SK-N-MC (cell line): ENCODE measurements at regions not wholly inside any gene's neighbourhood (a gene's known extent, or its start where the extent isn't known, plus 50 kb on each side); places are given as distances from the start of the nearest gene placed in this dataset.

Experiments
- DNase-seq: peaks from one replicate; pipeline ENCODE4 v3.0.0-alpha.2; 2011; ENCODE audit warnings: low read depth, low spot score
- H3K27ac ChIP-seq: fragments of 200-600 bp; sonication (generic); 2 replicates; pipeline ENCODE4 v1.5.1; 2016; ENCODE audit warnings: mixed run types
- H3K36me3 ChIP-seq: fragments of 200-600 bp; sonication (generic); 2 replicates; pipeline ENCODE4 v1.6.1; 2017; ENCODE audit warnings: antibody characterized with exemption, low read length, mixed read lengths; ENCODE audit not compliant: insufficient read depth
- H3K4me3 ChIP-seq: fragments of 200-600 bp; sonication (generic); 2 replicates; pipeline ENCODE4 v1.5.1; 2016
- H3K9ac ChIP-seq: fragments of 200-600 bp; sonication (generic); 2 replicates; pipeline ENCODE4 v1.8.0; 2017; ENCODE audit warnings: mixed run types, mixed read lengths; ENCODE audit not compliant: insufficient read length
- H3K9me3 ChIP-seq: fragments of 200-600 bp; sonication (generic); 2 replicates; pipeline ENCODE4 v1.6.1; 2017; ENCODE audit warnings: low read depth, mild to moderate bottlenecking, antibody characterized with exemption, low read length, moderate library complexity, mixed read lengths
- EZH2 ChIP-seq: fragments of 200-600 bp; sonication (generic); IDR thresholded peaks from one replicate; pipeline ENCODE4 v1.6.1; 2017; ENCODE audit warnings: antibody characterized with exemption
- FOXP2 ChIP-seq: optimal IDR thresholded peaks from 2 replicates; pipeline ENCODE3; 2011; ENCODE audit warnings: mild to moderate bottlenecking, moderate library complexity; ENCODE audit not compliant: insufficient read depth; ENCODE audit errors: extremely low read length, control extremely low read depth
- POLR2AphosphoS5 ChIP-seq: IDR thresholded peaks from 2 replicates; pipeline ENCODE4 v1.6.1; 2012; ENCODE audit warnings: mild to moderate bottlenecking, low read depth, low read length, borderline replicate concordance

GRCh38 chr10:45075826-45076380 lies 75.2 kb downstream of the ZNF22 start:
- no peak overlapping the region for H3K9ac ChIP-seq

GRCh38 chr10:45076891-45077290 lies 76.2 kb downstream of the ZNF22 start:
- H3K4me3 ChIP-seq = no peak overlapping the region
- no peak for TF ChIP-seq FOXP2
- no peak for TF ChIP-seq POLR2AphosphoS5
- no peak for TF ChIP-seq EZH2
- no peaks in the 10 kb centered on the region for H3K9me3 ChIP-seq
- DNase-seq = no peak
- no peak overlapping the region for H3K9ac ChIP-seq
- H3K36me3 ChIP-seq = no peaks in the 10 kb centered on the region
- no peak overlapping the region for H3K27ac ChIP-seq

More at GRCh38 chr10:45075826-45076380, 75.2 kb downstream of the ZNF22 start:
- Histone ChIP-seq H3K36me3 (no peaks in the 10 kb centered on the region), H3K27ac (no peak overlapping the region), H3K9me3 (no peaks in the 10 kb centered on the region), H3K4me3 (no peak overlapping the region)
- no peak for DNase-seq
- no peak for TF ChIP-seq FOXP2
- no peak for TF ChIP-seq POLR2AphosphoS5
- TF ChIP-seq EZH2 = no peak

- Histone ChIP-seq H3K9me3 (no peaks in the 10 kb centered on the region), H3K27ac (no peak overlapping the region), H3K36me3 (no peaks in the 10 kb centered on the region), H3K9ac (no peak overlapping the region), H3K4me3 (no peak overlapping the region)
- DNase-seq = no peak
- TF ChIP-seq EZH2 (no peak), POLR2AphosphoS5 (no peak), FOXP2 (no peak)
Observed at GRCh38 chr10:45080331-45080730, 79.6 kb downstream of the ZNF22 start.

GRCh38 chr10:45082176-45082575 lies 81.5 kb downstream of the ZNF22 start:
- Histone ChIP-seq H3K36me3 (no peaks in the 10 kb centered on the region), H3K9ac (no peak overlapping the region), H3K27ac (no peak overlapping the region), H3K9me3 (no peaks in the 10 kb centered on the region), H3K4me3 (no peak overlapping the region)
- no peak for DNase-seq
- no peak for TF ChIP-seq POLR2AphosphoS5
- no peak for TF ChIP-seq EZH2
- no peak for TF ChIP-seq FOXP2

GRCh38 chr10:45091968-45092367 lies 91.2 kb downstream of the ZNF22 start:
- DNase-seq = no peak
- Histone ChIP-seq H3K36me3 (no peaks in the 10 kb centered on the region), H3K27ac (peak overlapping the region; percentile 64), H3K9ac (no peak overlapping the region), H3K9me3 (no peaks in the 10 kb centered on the region), H3K4me3 (no peak overlapping the region)
- no peak for TF ChIP-seq POLR2AphosphoS5
- no peak for TF ChIP-seq EZH2
- no peak for TF ChIP-seq FOXP2

- Histone ChIP-seq H3K36me3 (no peaks in the 10 kb centered on the region), H3K27ac (no peak overlapping the region), H3K4me3 (no peak overlapping the region), H3K9me3 (no peaks in the 10 kb centered on the region), H3K9ac (no peak overlapping the region)
- no peak for TF ChIP-seq FOXP2
- no peak for TF ChIP-seq POLR2AphosphoS5
- no peak for DNase-seq
Observed at GRCh38 chr10:45093945-45094344, 93.2 kb downstream of the ZNF22 start.

- no peak overlapping the region for H3K27ac ChIP-seq
- no peak for DNase-seq
- no peaks in the 10 kb centered on the region for H3K9me3 ChIP-seq
- no peak overlapping the region for H3K9ac ChIP-seq
- H3K36me3 ChIP-seq = no peaks in the 10 kb centered on the region
- TF ChIP-seq FOXP2 (no peak), POLR2AphosphoS5 (no peak)
- no peak overlapping the region for H3K4me3 ChIP-seq
Observed at GRCh38 chr10:45095286-45095685, 94.6 kb downstream of the ZNF22 start.

- no peak overlapping the region for H3K27ac ChIP-seq
- H3K9me3 ChIP-seq = no peaks in the 10 kb centered on the region
- no peak for DNase-seq
- H3K9ac ChIP-seq = no peak overlapping the region
- TF ChIP-seq POLR2AphosphoS5 (no peak), FOXP2 (no peak), EZH2 (no peak)
- no peaks in the 10 kb centered on the region for H3K36me3 ChIP-seq
- no peak overlapping the region for H3K4me3 ChIP-seq
Observed at GRCh38 chr10:45096001-45096400, 95.3 kb downstream of the ZNF22 start.

GRCh38 chr10:45100429-45100828 lies 99.7 kb downstream of the ZNF22 start:
- TF ChIP-seq POLR2AphosphoS5 = no peak
- TF ChIP-seq EZH2 = no peak
- TF ChIP-seq FOXP2 = no peak
- Histone ChIP-seq H3K4me3 (no peak overlapping the region), H3K36me3 (no peaks in the 10 kb centered on the region), H3K27ac (no peak overlapping the region), H3K9me3 (no peaks in the 10 kb centered on the region), H3K9ac (no peak overlapping the region)
- DNase-seq = no peak
